Naive thymus-derived CD8-positive, alpha-beta T cell (primary cell): ENCODE measurements at regions not wholly inside any gene's neighbourhood (a gene's known extent, or its start where the extent isn't known, plus 50 kb on each side); places are given as distances from the start of the nearest gene placed in this dataset.
A peak's percentile ranks its signal among the peaks of the same experiment; 100 is the strongest.
"Not testable (repeated sequence)": the region's sequence is repeated elsewhere in the genome, so short reads cannot be mapped to it uniquely, and the experiment has no call there.

Experiments
- ATAC-seq, 2 donors: fragments of 150-1000 bp; cut with Tn5 transposase in 1 of 2; sonication (Bioruptor Pico), chemical (Tn5 transposase) in 1 of 2; 1 replicate in 1 of 2; 2 replicates in 1 of 2; pipeline ENCODE4 v1.10.0; 2021; ENCODE audit warnings: mild to moderate bottlenecking in 2 of 2, moderate library complexity in 2 of 2
- POLR2A ChIA-PET: fragments of 350-600 bp; sonication (Branson Sonifier 250); formaldehyde crosslinking; loops from one replicate; lab custom pipeline; 2021; ENCODE audit warnings: antibody characterized with exemption; lab: Charles Lee
- DNase-seq, 10 donors: peaks; one replicate each; pipeline versions ENCODE4 v3.0.0 to v3.0.0-alpha.2; 2020 to 2022
- H3K27ac Mint-ChIP-seq, 10 donors: one replicate each; pipeline ENCODE4 v1.8.0; 2020 to 2022; ENCODE audit warnings: mild to moderate bottlenecking in 10 of 10, mixed read lengths in 10 of 10, moderate library complexity in 4 of 10, inconsistent platforms in 1 of 10
- H3K27me3 Mint-ChIP-seq, 5 donors: one replicate each; pipeline ENCODE4 v1.8.0; 2021 to 2022; ENCODE audit warnings: mixed read lengths in 5 of 5
- H3K36me3 Mint-ChIP-seq, 3 donors: one replicate each; pipeline ENCODE4 v1.8.0; 2020 to 2022; ENCODE audit warnings: mixed read lengths in 3 of 3, mild to moderate bottlenecking in 2 of 3, inconsistent platforms in 1 of 3
- H3K4me1 Mint-ChIP-seq, 4 donors: one replicate each; pipeline ENCODE4 v1.8.0; 2021 to 2022; ENCODE audit warnings: mixed read lengths in 4 of 4
- H3K4me3 Mint-ChIP-seq, 10 donors: one replicate each; pipeline ENCODE4 v1.8.0; 2020 to 2022; ENCODE audit warnings: mild to moderate bottlenecking in 10 of 10, mixed read lengths in 10 of 10, moderate library complexity in 6 of 10, inconsistent platforms in 1 of 10
- H3K9me3 Mint-ChIP-seq, 9 donors: one replicate each; pipeline ENCODE4 v1.8.0; 2020 to 2022; ENCODE audit warnings: mixed read lengths in 9 of 9, mild to moderate bottlenecking in 3 of 9, inconsistent platforms in 1 of 9, moderate library complexity in 1 of 9

- peaks cover 21 to 51% (median 47%) of the 10 kb centered on the region in 9 donors for H3K9me3 Mint-ChIP-seq
- peaks cover 0 to 42% (median 20%) of the 10 kb centered on the region in 3 donors for H3K36me3 Mint-ChIP-seq
- H3K4me1 Mint-ChIP-seq, POLR2A ChIA-PET, H3K4me3 Mint-ChIP-seq, H3K27me3 Mint-ChIP-seq, H3K27ac Mint-ChIP-seq: not testable (repeated sequence)
- peak in 4 of 10 donors; percentile 28 to 71 (median 29) for DNase-seq
- ATAC-seq: peak in 1 of 2 donors; percentile 62
Measured at GRCh38 chr21:10325546-10325945, 195.8 kb upstream of the TPTE start.

DNA sequence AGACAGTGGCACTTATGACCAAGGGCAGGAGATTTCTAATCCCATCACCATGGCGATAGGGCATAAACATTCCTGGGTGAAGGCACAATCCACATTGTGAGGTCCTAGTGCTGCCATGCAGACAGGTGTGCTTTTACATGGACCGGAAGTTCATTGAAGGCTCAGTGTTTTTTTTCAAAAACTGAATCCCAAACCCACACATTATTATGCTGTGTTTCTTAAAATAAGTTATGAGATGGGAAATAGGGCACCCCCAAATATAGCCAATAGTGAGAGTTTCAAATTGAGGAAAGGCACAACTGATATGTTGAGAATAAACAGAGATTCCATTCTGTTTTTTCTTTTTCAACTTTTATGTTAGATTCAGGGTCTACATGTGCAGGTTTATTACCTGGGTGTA, 195.2 kb upstream of the TPTE start:
- peaks cover 0 to 48% (median 20%) of the 10 kb centered on the region in 3 donors for H3K36me3 Mint-ChIP-seq
- H3K4me3 Mint-ChIP-seq, H3K27me3 Mint-ChIP-seq, DNase-seq, H3K27ac Mint-ChIP-seq, POLR2A ChIA-PET, H3K4me1 Mint-ChIP-seq: not testable (repeated sequence)
- peaks cover 21 to 57% (median 53%) of the 10 kb centered on the region in 9 donors for H3K9me3 Mint-ChIP-seq
- ATAC-seq: peak in 1 of 2 donors; percentile 27

DNA sequence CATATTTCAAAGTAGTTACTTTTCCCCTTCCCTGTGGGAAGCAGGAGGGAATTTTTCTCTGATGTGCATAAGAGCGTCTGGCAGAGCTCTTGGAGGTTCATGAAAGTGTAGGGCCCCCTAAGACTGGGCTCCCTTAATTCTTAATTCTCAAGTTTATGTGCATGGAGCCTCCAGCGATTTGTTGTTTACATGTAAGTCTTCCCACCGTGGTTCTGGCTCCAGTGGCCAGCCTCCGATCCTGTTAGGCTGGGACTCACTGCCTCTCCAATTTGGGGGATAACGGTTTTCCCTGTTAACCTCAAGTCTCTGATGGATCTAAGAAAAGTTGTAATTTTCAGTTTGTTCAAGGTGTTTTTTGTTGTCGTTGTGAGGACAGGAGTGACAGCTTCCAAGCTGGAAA, 192.7 kb upstream of the TPTE start:
- POLR2A ChIA-PET: not testable (repeated sequence)

GRCh38 chr21:10330641-10331119, 190.7 kb upstream of the TPTE start:
- ATAC-seq: peak in 1 of 2 donors; percentile 14
- DNase-seq: peak in 1 of 10 donors; percentile 61
- POLR2A ChIA-PET, H3K27ac Mint-ChIP-seq, H3K4me3 Mint-ChIP-seq, H3K4me1 Mint-ChIP-seq, H3K27me3 Mint-ChIP-seq: not testable (repeated sequence)
- Mint-ChIP-seq H3K9me3 (peaks cover 25 to 83% (median 65%) of the 10 kb centered on the region in 9 donors), H3K36me3 (peaks cover 0 to 56% (median 18%) of the 10 kb centered on the region in 3 donors)

More for the DNA sequence above, 192.7 kb upstream of the TPTE start:
- not testable (repeated sequence) for H3K4me3 Mint-ChIP-seq, ATAC-seq, DNase-seq, H3K27ac Mint-ChIP-seq, H3K4me1 Mint-ChIP-seq, H3K27me3 Mint-ChIP-seq
- Mint-ChIP-seq H3K36me3 (peaks cover 0 to 57% (median 20%) of the 10 kb centered on the region in 3 donors), H3K9me3 (peaks cover 27 to 80% (median 65%) of the 10 kb centered on the region in 9 donors)

DNA sequence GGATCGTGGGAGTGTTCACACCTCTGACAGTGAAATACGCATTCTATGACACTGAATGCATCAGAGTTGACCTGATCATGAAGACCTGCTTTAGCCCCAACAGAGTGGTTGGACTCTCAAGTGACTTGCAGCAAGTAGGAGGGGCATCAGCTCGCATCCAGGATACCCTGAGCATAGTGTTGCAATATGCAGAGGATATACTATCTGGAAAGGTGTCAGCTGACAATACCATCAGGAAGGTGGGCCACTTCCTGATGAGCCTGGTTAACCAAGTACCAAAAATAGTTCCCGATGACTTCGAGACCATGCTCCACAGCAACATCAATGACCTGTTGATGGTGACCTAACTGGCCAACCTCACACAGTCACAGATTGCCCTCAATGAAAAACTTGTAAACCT, 190.2 kb upstream of the TPTE start:
- Mint-ChIP-seq H3K36me3 (peaks cover 0 to 52% (median 17%) of the 10 kb centered on the region in 3 donors), H3K9me3 (peaks cover 25 to 83% (median 65%) of the 10 kb centered on the region in 9 donors)
- H3K4me3 Mint-ChIP-seq, POLR2A ChIA-PET, H3K27ac Mint-ChIP-seq, DNase-seq, H3K4me1 Mint-ChIP-seq, H3K27me3 Mint-ChIP-seq, ATAC-seq: not testable (repeated sequence)

DNA sequence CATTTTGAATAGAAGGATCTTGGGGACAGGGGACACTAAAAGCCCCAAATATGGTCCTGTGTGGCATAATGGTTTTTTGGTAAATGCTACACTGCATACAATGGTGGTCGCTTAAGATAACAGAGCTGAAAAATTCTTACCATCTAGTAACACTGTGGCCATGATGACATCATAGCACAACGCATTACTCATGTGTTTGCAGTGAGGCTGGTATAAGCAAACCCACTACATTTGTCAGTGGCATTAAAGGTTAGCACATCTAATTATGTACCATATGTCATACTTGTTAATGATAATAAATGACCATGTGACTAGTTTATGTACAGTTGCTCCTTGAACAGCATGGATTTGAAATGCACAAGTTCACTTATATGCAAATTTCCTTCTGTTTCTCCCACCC, 188.4 kb upstream of the TPTE start:
- DNase-seq, H3K4me3 Mint-ChIP-seq, POLR2A ChIA-PET, H3K27ac Mint-ChIP-seq, H3K4me1 Mint-ChIP-seq, H3K27me3 Mint-ChIP-seq: not testable (repeated sequence)
- peaks cover 0 to 51% (median 9%) of the 10 kb centered on the region in 3 donors for H3K36me3 Mint-ChIP-seq
- ATAC-seq: peak in 1 of 2 donors; percentile 14
- peaks cover 19 to 80% (median 54%) of the 10 kb centered on the region in 9 donors for H3K9me3 Mint-ChIP-seq

- H3K4me3 Mint-ChIP-seq, H3K4me1 Mint-ChIP-seq, DNase-seq, H3K27me3 Mint-ChIP-seq, POLR2A ChIA-PET, H3K27ac Mint-ChIP-seq, ATAC-seq: not testable (repeated sequence)
- Mint-ChIP-seq H3K9me3 (peaks cover 18 to 78% (median 49%) of the 10 kb centered on the region in 9 donors), H3K36me3 (peaks cover 0 to 47% (median 0%) of the 10 kb centered on the region in 3 donors)
Measured at GRCh38 chr21:10334391-10334790, 187.0 kb upstream of the TPTE start.

- ATAC-seq (peak; percentile 75 to 99), DNase-seq (peak in 1 of 10 donors; percentile 70)
- H3K27me3 Mint-ChIP-seq, H3K4me1 Mint-ChIP-seq, POLR2A ChIA-PET, H3K4me3 Mint-ChIP-seq, H3K27ac Mint-ChIP-seq: not testable (repeated sequence)
- Mint-ChIP-seq H3K9me3 (peaks cover 19 to 72% (median 54%) of the 10 kb centered on the region in 9 donors), H3K36me3 (peaks cover 0 to 35% (median 5%) of the 10 kb centered on the region in 3 donors)
Measured at GRCh38 chr21:10342261-10342956, 179.0 kb upstream of the TPTE start.

DNA sequence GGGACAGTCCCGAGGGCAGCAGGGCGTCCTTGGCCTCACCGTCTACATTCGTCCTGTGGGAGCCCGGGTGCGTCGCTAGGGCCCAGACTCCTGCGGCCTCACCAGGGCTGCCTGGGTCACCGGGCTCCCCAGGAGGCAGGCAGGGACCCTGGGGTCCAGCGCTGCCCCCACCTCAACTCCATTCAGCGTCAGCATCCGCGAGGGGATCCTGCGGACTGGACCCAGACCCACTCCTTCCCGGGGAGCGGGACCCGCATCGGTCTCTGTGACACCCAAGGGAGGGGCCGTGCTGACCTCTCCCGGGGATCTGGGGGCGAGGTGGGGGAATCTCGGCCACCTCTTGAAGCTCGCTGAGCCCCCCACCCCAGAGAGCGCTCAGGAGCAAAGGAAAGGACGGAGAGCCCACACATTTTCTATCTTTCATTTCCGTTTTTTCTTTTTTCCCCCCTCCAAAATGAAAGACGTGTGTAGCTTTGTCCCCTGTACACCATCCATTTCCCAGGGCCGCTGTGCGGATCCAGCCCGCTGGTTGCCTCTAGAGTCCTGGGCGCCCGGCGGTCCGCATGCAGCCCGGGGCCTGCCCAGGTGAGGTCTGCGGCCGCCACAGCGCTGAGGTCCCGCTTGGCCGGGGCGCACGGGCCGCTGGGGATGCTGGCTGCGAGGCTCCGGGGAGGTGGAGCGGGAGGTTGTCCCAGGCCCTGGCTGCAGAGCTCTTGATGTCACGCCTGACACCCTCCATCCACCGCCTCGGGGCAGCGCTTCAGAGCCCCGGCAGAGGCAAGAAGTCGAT, 178.0 kb upstream of the TPTE start:
- H3K27ac Mint-ChIP-seq, H3K4me3 Mint-ChIP-seq, H3K27me3 Mint-ChIP-seq, H3K4me1 Mint-ChIP-seq, ATAC-seq, POLR2A ChIA-PET: not testable (repeated sequence)
- peaks cover 0 to 29% (median 5%) of the 10 kb centered on the region in 3 donors for H3K36me3 Mint-ChIP-seq
- DNase-seq: peak in 1 of 10 donors; percentile 67
- H3K9me3 Mint-ChIP-seq: peaks cover 19 to 72% (median 57%) of the 10 kb centered on the region in 9 donors

GRCh38 chr21:10344266-10344665, 177.1 kb upstream of the TPTE start:
- POLR2A ChIA-PET, H3K4me1 Mint-ChIP-seq, ATAC-seq, H3K4me3 Mint-ChIP-seq, H3K27ac Mint-ChIP-seq, DNase-seq, H3K27me3 Mint-ChIP-seq: not testable (repeated sequence)
- Mint-ChIP-seq H3K36me3 (peaks cover 0 to 28% (median 5%) of the 10 kb centered on the region in 3 donors), H3K9me3 (peaks cover 18 to 73% (median 60%) of the 10 kb centered on the region in 9 donors)

GRCh38 chr21:10345178-10345612, 176.2 kb upstream of the TPTE start:
- DNase-seq: peak in 1 of 10 donors; percentile 60
- H3K4me1 Mint-ChIP-seq, H3K27ac Mint-ChIP-seq, H3K27me3 Mint-ChIP-seq, H3K4me3 Mint-ChIP-seq, POLR2A ChIA-PET, ATAC-seq: not testable (repeated sequence)
- H3K36me3 Mint-ChIP-seq: peaks cover 0 to 28% (median 5%) of the 10 kb centered on the region in 3 donors
- peaks cover 18 to 69% (median 54%) of the 10 kb centered on the region in 9 donors for H3K9me3 Mint-ChIP-seq

GRCh38 chr21:10346249-10346648, 175.1 kb upstream of the TPTE start:
- peaks cover 21 to 70% (median 51%) of the 10 kb centered on the region in 9 donors for H3K9me3 Mint-ChIP-seq
- POLR2A ChIA-PET, H3K27ac Mint-ChIP-seq: not testable (repeated sequence)

More at GRCh38 chr21:10346249-10346648, 175.1 kb upstream of the TPTE start:
- peak in 1 of 10 donors; percentile 63 for DNase-seq
- not testable (repeated sequence) for H3K4me3 Mint-ChIP-seq, ATAC-seq, H3K4me1 Mint-ChIP-seq, H3K27me3 Mint-ChIP-seq
- H3K36me3 Mint-ChIP-seq: peaks cover 0 to 28% (median 5%) of the 10 kb centered on the region in 3 donors
